ENCODE measurements at regions not wholly inside any gene's neighbourhood (a gene's known extent, or its start where the extent isn't known, plus 50 kb on each side); places are given as distances from the start of the nearest gene placed in this dataset.

GRCh38 chr1:229064320-229065168 is 206.4 kb upstream of the RAB4A start:
- no peaks in the 10 kb centered on the region for H3K79me2 ChIP-seq
- H3K4me1 ChIP-seq, result peaks cover 5% of the 10 kb centered on the region
- H3K27me3 ChIP-seq (ENCODE audit: control insufficient read depth, insufficient read depth, low read length), result no peaks in the 10 kb centered on the region

DNA sequence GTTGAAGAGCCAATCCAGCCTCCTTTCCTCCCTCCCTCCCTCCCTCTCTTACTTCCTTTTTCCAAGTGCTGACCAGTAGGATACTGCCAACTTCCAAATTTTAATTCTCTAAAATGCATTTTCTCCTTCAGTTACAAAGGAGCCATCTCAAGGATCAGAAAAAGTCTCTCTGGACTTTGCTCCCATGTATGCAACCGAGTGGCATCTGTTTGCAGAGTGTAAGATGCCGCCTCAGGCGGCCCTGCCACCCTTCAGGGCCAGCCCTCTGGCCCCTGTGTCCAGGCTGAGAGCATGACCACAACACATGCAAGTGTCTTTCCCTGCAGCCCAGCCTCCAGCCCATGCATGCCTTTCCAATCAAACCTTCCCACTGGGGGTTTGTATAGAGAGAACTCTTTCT is 205.3 kb upstream of the RAB4A start:
- no peaks in the 10 kb centered on the region for H3K36me3 ChIP-seq (ENCODE audit: control insufficient read depth, insufficient read depth, low read length)
- TF ChIP-seq CTCF (IDR thresholded peaks at IDR 0.05), result no peak
- H3K4me1 ChIP-seq, result peaks cover 5% of the 10 kb centered on the region
- no peaks in the 10 kb centered on the region for H3K79me2 ChIP-seq
- H3K27me3 ChIP-seq (ENCODE audit: control insufficient read depth, insufficient read depth, low read length), result no peaks in the 10 kb centered on the region
- no peaks in the 10 kb centered on the region for H3K9me3 ChIP-seq (ENCODE audit: control insufficient read depth, low read length)
- no peak overlapping the region for H2AFZ ChIP-seq
- H3K4me2 ChIP-seq (ENCODE audit: low read length), result no peak overlapping the region
- no peak overlapping the region for H3K4me3 ChIP-seq (ENCODE audit: low read depth, low read length)
- H3K27ac ChIP-seq, result no peak overlapping the region
- no peak overlapping the region for H3K9ac ChIP-seq

More at GRCh38 chr1:229064320-229065168, 206.4 kb upstream of the RAB4A start:
- no peak overlapping the region for H3K4me2 ChIP-seq (ENCODE audit: low read length)
- H3K4me3 ChIP-seq (ENCODE audit: low read depth, low read length), result no peak overlapping the region
- no peak overlapping the region for H2AFZ ChIP-seq
- H3K9ac ChIP-seq, result no peak overlapping the region
- no peaks in the 10 kb centered on the region for H3K36me3 ChIP-seq (ENCODE audit: control insufficient read depth, insufficient read depth, low read length)
- H3K9me3 ChIP-seq (ENCODE audit: control insufficient read depth, low read length), result no peaks in the 10 kb centered on the region
- H3K27ac ChIP-seq, result no peak overlapping the region
- no peak for TF ChIP-seq CTCF (IDR thresholded peaks at IDR 0.05)

DNA sequence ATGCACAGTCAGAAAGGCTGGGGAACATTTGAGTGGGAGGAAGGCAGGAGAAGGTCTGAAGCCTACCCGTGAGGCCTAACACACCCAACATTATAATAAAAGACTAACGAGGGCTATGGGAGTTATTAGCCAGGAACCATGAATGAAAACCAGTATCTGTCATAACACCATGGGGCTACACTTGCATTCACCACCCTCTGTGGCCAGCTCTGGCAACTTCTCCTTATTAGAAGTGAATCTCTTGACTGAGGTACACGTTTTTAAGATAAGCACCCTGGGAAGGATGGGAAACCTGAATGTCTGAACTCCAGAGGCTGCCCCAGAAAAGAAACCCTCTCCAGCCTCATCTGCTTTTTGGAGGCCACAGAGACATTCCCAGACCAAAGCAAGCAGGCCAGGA is 204.3 kb upstream of the RAB4A start:
- no peak overlapping the region for H2AFZ ChIP-seq
- H3K9ac ChIP-seq, result no peak overlapping the region
- H3K4me1 ChIP-seq, result peaks cover 8% of the 10 kb centered on the region
- no peaks in the 10 kb centered on the region for H3K36me3 ChIP-seq (ENCODE audit: control insufficient read depth, insufficient read depth, low read length)
- no peak for TF ChIP-seq CTCF (IDR thresholded peaks at IDR 0.05)
- H3K27ac ChIP-seq, result no peak overlapping the region
- no peak overlapping the region for H3K4me3 ChIP-seq (ENCODE audit: low read depth, low read length)
- no peaks in the 10 kb centered on the region for H3K27me3 ChIP-seq (ENCODE audit: control insufficient read depth, insufficient read depth, low read length)
- H3K79me2 ChIP-seq, result no peaks in the 10 kb centered on the region
- no peaks in the 10 kb centered on the region for H3K9me3 ChIP-seq (ENCODE audit: control insufficient read depth, low read length)
- no peak overlapping the region for H3K4me2 ChIP-seq (ENCODE audit: low read length)

DNA sequence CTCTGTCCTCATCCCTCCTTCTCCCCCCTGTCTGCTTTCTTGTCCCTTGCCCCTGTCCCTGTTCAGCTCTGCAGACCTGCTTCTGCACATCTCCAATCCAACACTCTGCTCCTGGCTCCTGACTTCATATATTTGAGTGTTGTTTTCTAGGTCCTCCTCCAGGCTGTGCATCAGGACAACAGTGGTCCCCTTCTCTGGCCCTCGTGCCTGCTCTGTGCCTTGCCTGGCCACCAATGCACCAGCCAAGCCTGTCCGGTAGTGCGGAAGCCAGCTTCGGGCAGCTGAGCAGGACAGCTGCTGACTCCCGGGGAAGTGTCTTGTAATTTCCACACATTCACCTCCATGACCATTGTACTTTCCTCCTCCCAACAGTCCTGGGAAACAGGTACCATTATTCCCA is 203.4 kb upstream of the RAB4A start:
- Histone ChIP-seq H3K9me3 (ENCODE audit: control insufficient read depth, low read length) (no peaks in the 10 kb centered on the region), H3K27me3 (ENCODE audit: control insufficient read depth, insufficient read depth, low read length) (no peaks in the 10 kb centered on the region), H3K9ac (no peak overlapping the region), H3K4me2 (ENCODE audit: low read length) (no peak overlapping the region), H3K79me2 (no peaks in the 10 kb centered on the region), H3K4me3 (ENCODE audit: low read depth, low read length) (no peak overlapping the region), H3K36me3 (ENCODE audit: control insufficient read depth, insufficient read depth, low read length) (no peaks in the 10 kb centered on the region), H3K27ac (no peak overlapping the region), H2AFZ (no peak overlapping the region), H3K4me1 (peaks cover 8% of the 10 kb centered on the region)
- TF ChIP-seq CTCF (IDR thresholded peaks at IDR 0.05), result no peak

Data from parathyroid adenoma (tissue), 2 donors.